GM18499 (cell line): ENCODE measurements at regions not wholly inside any gene's neighbourhood (a gene's known extent, or its start where the extent isn't known, plus 50 kb on each side); places are given as distances from the start of the nearest gene placed in this dataset.

Experiments
- ATAC-seq: cut with Tn5 transposase; IDR thresholded peaks from one replicate; pipeline ENCODE4 v1.9.1; 2021; ENCODE audit warnings: moderate number of reproducible peaks; ENCODE audit not compliant: insufficient read depth, unreplicated experiment

GRCh38 chr22:49034836-49035817 lies 792.5 kb downstream of the BRD1 start:
- no peak for ATAC-seq

GRCh38 chr22:49033616-49034015 lies 794.1 kb downstream of the BRD1 start:
- ATAC-seq = no peak

GRCh38 chr22:49032821-49033220 lies 794.9 kb downstream of the BRD1 start:
- no peak for ATAC-seq

- ATAC-seq = no peak
Measured at GRCh38 chr22:49031746-49032330, 795.8 kb downstream of the BRD1 start.

GRCh38 chr22:49028111-49028510 lies 799.6 kb downstream of the BRD1 start:
- ATAC-seq = no peak

GRCh38 chr22:49027368-49027670 lies 800.4 kb downstream of the BRD1 start:
- no peak for ATAC-seq

GRCh38 chr22:49026494-49027367 lies 800.9 kb downstream of the BRD1 start:
- no peak for ATAC-seq

GRCh38 chr22:49025791-49026493 lies 801.7 kb downstream of the BRD1 start:
- ATAC-seq = no peak

GRCh38 chr22:49024775-49025440 lies 802.8 kb downstream of the BRD1 start:
- ATAC-seq = no peak

- ATAC-seq = no peak
Measured at GRCh38 chr22:49023879-49024774, 803.5 kb downstream of the BRD1 start.

- no peak for ATAC-seq
Measured at GRCh38 chr22:49023161-49023878, 804.4 kb downstream of the BRD1 start.

GRCh38 chr22:49022816-49023160 lies 804.9 kb downstream of the BRD1 start:
- ATAC-seq = no peak

- no peak for ATAC-seq
Measured at GRCh38 chr22:49021926-49022815, 805.5 kb downstream of the BRD1 start.

- ATAC-seq = no peak
Measured at GRCh38 chr22:49021131-49021925, 806.3 kb downstream of the BRD1 start.

- no peak for ATAC-seq
Measured at GRCh38 chr22:49019737-49020713, 807.6 kb downstream of the BRD1 start.
